ENCODE measurements at regions not wholly inside any gene's neighbourhood (a gene's known extent, or its start where the extent isn't known, plus 50 kb on each side); places are given as distances from the start of the nearest gene placed in this dataset.

GRCh38 chr2:19473350-19473749 is 114.9 kb upstream of the OSR1 start:
- no peaks in the 10 kb centered on the region for H3K9me3 Mint-ChIP-seq
- H3K4me1 Mint-ChIP-seq (ENCODE audit: low read depth) = peaks cover 11% of the 10 kb centered on the region
- no peak for DNase-seq (ENCODE audit: low spot score)
- no peaks in the 10 kb centered on the region for H3K36me3 Mint-ChIP-seq (ENCODE audit: low read depth)
- peaks cover 58% of the 10 kb centered on the region for H3K27me3 Mint-ChIP-seq (ENCODE audit: low read depth)
- no peak overlapping the region for H3K4me3 Mint-ChIP-seq (ENCODE audit: low read depth)
- H3K27ac Mint-ChIP-seq = no peak overlapping the region
- intact Hi-C loops (cut with micrococcal nuclease) = no loop called here

GRCh38 chr2:19472391-19472978 is 114.1 kb upstream of the OSR1 start:
- intact Hi-C loops (cut with micrococcal nuclease) = no loop called here
- no peaks in the 10 kb centered on the region for H3K36me3 Mint-ChIP-seq (ENCODE audit: low read depth)
- H3K27ac Mint-ChIP-seq = no peak overlapping the region
- no peak for DNase-seq (ENCODE audit: low spot score)
- peaks cover 55% of the 10 kb centered on the region for H3K27me3 Mint-ChIP-seq (ENCODE audit: low read depth)
- H3K9me3 Mint-ChIP-seq = no peaks in the 10 kb centered on the region
- no peak overlapping the region for H3K4me3 Mint-ChIP-seq (ENCODE audit: low read depth)
- peaks cover 11% of the 10 kb centered on the region for H3K4me1 Mint-ChIP-seq (ENCODE audit: low read depth)

DNA sequence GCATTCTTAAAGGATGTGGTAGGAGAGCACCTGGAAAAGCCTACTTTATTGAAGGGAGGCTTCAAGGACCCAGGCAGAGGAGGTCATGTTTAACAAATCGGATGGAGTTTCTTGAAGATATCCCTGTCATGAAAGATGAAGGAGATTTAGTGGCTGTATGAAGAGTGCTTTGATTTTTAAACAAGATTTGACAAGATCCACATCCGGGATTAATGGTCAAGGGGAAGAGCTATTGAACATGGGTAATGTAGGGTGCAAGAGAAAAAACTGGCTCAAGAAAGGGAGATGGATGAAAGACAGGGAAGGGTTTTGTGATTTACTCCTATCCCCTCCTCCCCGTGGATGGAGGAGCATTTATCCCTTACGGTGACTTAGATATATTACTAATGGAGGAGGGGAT is 113.1 kb upstream of the OSR1 start:
- Mint-ChIP-seq H3K9me3 (no peaks in the 10 kb centered on the region), H3K4me1 (ENCODE audit: low read depth) (peaks cover 11% of the 10 kb centered on the region), H3K27me3 (ENCODE audit: low read depth) (peaks cover 50% of the 10 kb centered on the region), H3K27ac (no peak overlapping the region), H3K4me3 (ENCODE audit: low read depth) (no peak overlapping the region), H3K36me3 (ENCODE audit: low read depth) (no peaks in the 10 kb centered on the region)
- DNase-seq (ENCODE audit: low spot score) = no peak
- intact Hi-C loops (cut with micrococcal nuclease) = no loop called here

DNA sequence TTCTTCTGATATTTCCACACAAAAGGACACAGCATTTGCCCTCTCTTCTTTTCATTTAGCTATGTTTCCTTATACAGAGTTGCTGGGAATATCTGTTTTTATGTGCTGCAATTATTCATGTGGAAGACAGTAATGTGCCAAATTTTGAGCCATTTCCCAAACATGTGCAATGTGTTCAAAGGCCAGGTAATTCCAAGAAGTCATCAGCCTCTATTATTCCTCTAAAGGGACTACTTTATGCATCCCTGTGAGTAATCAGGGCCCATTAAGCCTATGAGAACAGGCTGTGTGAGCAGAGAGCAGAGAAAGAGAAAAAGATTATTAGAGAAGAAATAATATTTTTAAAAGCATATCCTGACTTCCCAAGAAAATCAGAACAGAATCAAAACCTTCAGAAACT is 107.6 kb upstream of the OSR1 start:
- peaks cover 16% of the 10 kb centered on the region for H3K27me3 Mint-ChIP-seq (ENCODE audit: low read depth)
- no peak overlapping the region for H3K4me3 Mint-ChIP-seq (ENCODE audit: low read depth)
- intact Hi-C loops (cut with micrococcal nuclease) = no loop called here
- H3K9me3 Mint-ChIP-seq = no peaks in the 10 kb centered on the region
- no peak for DNase-seq (ENCODE audit: low spot score)
- H3K27ac Mint-ChIP-seq = no peak overlapping the region
- no peaks in the 10 kb centered on the region for H3K4me1 Mint-ChIP-seq (ENCODE audit: low read depth)
- H3K36me3 Mint-ChIP-seq (ENCODE audit: low read depth) = no peaks in the 10 kb centered on the region

- Mint-ChIP-seq H3K27ac (no peak overlapping the region), H3K27me3 (ENCODE audit: low read depth) (peaks cover 8% of the 10 kb centered on the region), H3K4me3 (ENCODE audit: low read depth) (no peak overlapping the region), H3K4me1 (ENCODE audit: low read depth) (no peaks in the 10 kb centered on the region), H3K9me3 (no peaks in the 10 kb centered on the region), H3K36me3 (ENCODE audit: low read depth) (no peaks in the 10 kb centered on the region)
- intact Hi-C loops (cut with micrococcal nuclease) = no loop called here
- no peak for DNase-seq (ENCODE audit: low spot score)
Measured at GRCh38 chr2:19462256-19462645, 103.8 kb upstream of the OSR1 start.

DNA sequence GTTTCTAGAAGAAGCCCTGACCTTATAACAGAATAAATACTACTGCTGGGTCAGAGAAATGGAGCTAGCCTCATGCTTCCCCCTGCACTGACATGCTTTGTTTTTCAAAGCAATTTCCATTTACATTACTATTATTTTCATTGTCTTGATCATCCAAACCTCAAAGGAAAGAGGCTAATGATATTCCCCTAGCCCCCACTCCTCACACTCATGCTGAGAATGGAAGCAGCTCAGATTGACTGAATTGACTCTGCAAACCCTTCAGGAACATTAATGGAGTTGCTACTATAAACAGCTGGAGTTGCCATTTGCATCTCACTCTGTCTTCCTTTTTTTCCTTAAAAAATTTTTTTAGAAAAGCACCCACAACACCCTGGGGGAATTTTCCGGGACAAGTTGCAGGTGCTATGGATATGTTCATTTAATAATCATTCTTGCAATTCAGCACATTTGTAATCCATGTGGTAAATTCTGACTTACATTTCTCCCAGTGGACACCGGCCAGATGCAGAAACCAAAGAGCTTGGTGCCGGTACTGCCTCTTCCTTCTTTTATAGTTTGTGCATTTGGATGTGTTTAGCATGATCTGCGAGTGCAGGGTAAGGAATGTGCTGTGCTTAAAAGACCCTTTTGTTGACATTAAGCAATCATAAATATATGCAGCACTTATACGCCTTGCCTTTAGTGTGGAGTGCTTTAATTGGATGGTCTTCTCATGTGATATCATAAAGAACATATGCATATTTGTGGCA is 103.3 kb upstream of the OSR1 start:
- intact Hi-C loops (cut with micrococcal nuclease) = no loop called here
- Mint-ChIP-seq H3K4me3 (ENCODE audit: low read depth) (no peak overlapping the region), H3K27ac (no peak overlapping the region), H3K27me3 (ENCODE audit: low read depth) (peaks cover 8% of the 10 kb centered on the region), H3K4me1 (ENCODE audit: low read depth) (no peaks in the 10 kb centered on the region), H3K36me3 (ENCODE audit: low read depth) (no peaks in the 10 kb centered on the region), H3K9me3 (no peaks in the 10 kb centered on the region)
- no peak for DNase-seq (ENCODE audit: low spot score)

GRCh38 chr2:19460761-19461160 is 102.3 kb upstream of the OSR1 start:
- no peak overlapping the region for H3K4me3 Mint-ChIP-seq (ENCODE audit: low read depth)

GRCh38 chr2:19458427-19459003 is 100.1 kb upstream of the OSR1 start:
- Mint-ChIP-seq H3K4me3 (ENCODE audit: low read depth) (no peak overlapping the region), H3K9me3 (no peaks in the 10 kb centered on the region), H3K27me3 (ENCODE audit: low read depth) (peaks cover 5% of the 10 kb centered on the region), H3K27ac (no peak overlapping the region), H3K36me3 (ENCODE audit: low read depth) (no peaks in the 10 kb centered on the region), H3K4me1 (ENCODE audit: low read depth) (no peaks in the 10 kb centered on the region)
- intact Hi-C loops (cut with micrococcal nuclease) = no loop called here
- DNase-seq (ENCODE audit: low spot score) = no peak

More at GRCh38 chr2:19460761-19461160, 102.3 kb upstream of the OSR1 start:
- intact Hi-C loops (cut with micrococcal nuclease) = no loop called here
- Mint-ChIP-seq H3K27ac (no peak overlapping the region), H3K27me3 (ENCODE audit: low read depth) (peaks cover 8% of the 10 kb centered on the region), H3K4me1 (ENCODE audit: low read depth) (no peaks in the 10 kb centered on the region), H3K9me3 (no peaks in the 10 kb centered on the region), H3K36me3 (ENCODE audit: low read depth) (no peaks in the 10 kb centered on the region)
- no peak for DNase-seq (ENCODE audit: low spot score)

DNA sequence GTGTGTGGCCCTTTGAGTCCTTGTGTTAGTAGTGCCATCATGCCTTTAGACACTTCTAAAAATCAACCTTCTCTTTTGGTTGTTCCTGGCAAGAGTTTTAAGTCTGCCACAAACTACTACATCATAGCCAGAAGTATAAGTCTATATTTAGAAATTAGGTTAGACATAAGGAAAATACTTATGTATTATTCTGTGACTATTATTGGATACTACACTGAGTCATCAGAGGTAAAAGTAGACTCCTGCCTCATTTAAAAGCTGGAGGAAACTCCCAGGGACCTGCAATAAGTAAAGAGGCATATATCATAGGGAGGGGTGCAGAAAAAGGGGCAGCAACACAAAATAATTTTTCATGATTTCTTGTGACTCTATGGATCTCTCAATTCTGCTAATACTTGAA is 99.4 kb upstream of the OSR1 start:
- Mint-ChIP-seq H3K4me3 (ENCODE audit: low read depth) (no peak overlapping the region), H3K27me3 (ENCODE audit: low read depth) (peaks cover 5% of the 10 kb centered on the region), H3K9me3 (no peaks in the 10 kb centered on the region), H3K36me3 (ENCODE audit: low read depth) (no peaks in the 10 kb centered on the region), H3K4me1 (ENCODE audit: low read depth) (no peaks in the 10 kb centered on the region), H3K27ac (no peak overlapping the region)
- intact Hi-C loops (cut with micrococcal nuclease) = no loop called here
- no peak for DNase-seq (ENCODE audit: low spot score)

GRCh38 chr2:19456705-19457309 is 98.4 kb upstream of the OSR1 start:
- Mint-ChIP-seq H3K4me1 (ENCODE audit: low read depth) (no peaks in the 10 kb centered on the region), H3K27ac (no peak overlapping the region), H3K4me3 (ENCODE audit: low read depth) (no peak overlapping the region), H3K36me3 (ENCODE audit: low read depth) (no peaks in the 10 kb centered on the region), H3K27me3 (ENCODE audit: low read depth) (peaks cover 5% of the 10 kb centered on the region), H3K9me3 (no peaks in the 10 kb centered on the region)
- no peak for DNase-seq (ENCODE audit: low spot score)
- intact Hi-C loops (cut with micrococcal nuclease) = no loop called here

GRCh38 chr2:19454125-19454524 is 95.7 kb upstream of the OSR1 start:
- no peak overlapping the region for H3K27ac Mint-ChIP-seq
- H3K27me3 Mint-ChIP-seq (ENCODE audit: low read depth) = peaks cover 5% of the 10 kb centered on the region
- no peak for DNase-seq (ENCODE audit: low spot score)
- intact Hi-C loops (cut with micrococcal nuclease) = no loop called here
- no peaks in the 10 kb centered on the region for H3K36me3 Mint-ChIP-seq (ENCODE audit: low read depth)
- no peak overlapping the region for H3K4me3 Mint-ChIP-seq (ENCODE audit: low read depth)
- H3K9me3 Mint-ChIP-seq = no peaks in the 10 kb centered on the region
- no peaks in the 10 kb centered on the region for H3K4me1 Mint-ChIP-seq (ENCODE audit: low read depth)

GRCh38 chr2:19442731-19443130 is 84.3 kb upstream of the OSR1 start:
- H3K9me3 Mint-ChIP-seq = no peaks in the 10 kb centered on the region
- no peak for DNase-seq (ENCODE audit: low spot score)
- H3K4me3 Mint-ChIP-seq (ENCODE audit: low read depth) = no peak overlapping the region
- H3K27ac Mint-ChIP-seq = no peak overlapping the region
- no peaks in the 10 kb centered on the region for H3K4me1 Mint-ChIP-seq (ENCODE audit: low read depth)
- no peaks in the 10 kb centered on the region for H3K36me3 Mint-ChIP-seq (ENCODE audit: low read depth)
- intact Hi-C loops (cut with micrococcal nuclease) = no loop called here
- no peaks in the 10 kb centered on the region for H3K27me3 Mint-ChIP-seq (ENCODE audit: low read depth)

- no peak for DNase-seq (ENCODE audit: low spot score)
- no peak overlapping the region for H3K4me3 Mint-ChIP-seq (ENCODE audit: low read depth)
- H3K36me3 Mint-ChIP-seq (ENCODE audit: low read depth) = no peaks in the 10 kb centered on the region
- peaks cover 2% of the 10 kb centered on the region for H3K27me3 Mint-ChIP-seq (ENCODE audit: low read depth)
- H3K4me1 Mint-ChIP-seq (ENCODE audit: low read depth) = no peaks in the 10 kb centered on the region
- intact Hi-C loops (cut with micrococcal nuclease) = no loop called here
- no peaks in the 10 kb centered on the region for H3K9me3 Mint-ChIP-seq
- no peak overlapping the region for H3K27ac Mint-ChIP-seq
Measured at GRCh38 chr2:19439081-19439480, 80.7 kb upstream of the OSR1 start.

Measured in activated T-helper 2 cell treated with anti-CD3 and anti-CD28 coated beads, Interferon-gamma antibody, Interleukin-2, Interleukin-4, amounts not matched to agents 10 μg/mL and 5 μg/mL and 100 μg/mL, durations not matched to agents 14 hours and 24 hours and 36 hours (primary cell).